ENCODE measurements at regions not wholly inside any gene's neighbourhood (a gene's known extent, or its start where the extent isn't known, plus 50 kb on each side); places are given as distances from the start of the nearest gene placed in this dataset.

GRCh38 chr4:28269426-28269825 lies 1408.8 kb downstream of the STIM2 start:
- no peaks in the 10 kb centered on the region for H3K27me3 Mint-ChIP-seq
- no peak for TF ChIP-seq CTCF (IDR thresholded peaks at IDR 0.05)
- no peak for DNase-seq
- intact Hi-C loops (cut with DNase I, micrococcal nuclease): no loop called here
- H3K4me3 Mint-ChIP-seq: no peak overlapping the region
- ChIA-PET CTCF (no interaction called here), POLR2A (no interaction called here)
- Histone ChIP-seq H3K4me1 (ENCODE audit: insufficient read depth, low read length) (no peaks in the 10 kb centered on the region), H3K9me3 (ENCODE audit: control insufficient read depth in 1 of 2, insufficient read depth in 1 of 2, low read length in 2 of 2) (peaks cover 0 to 3% of the 10 kb centered on the region in 2 experiments), H3K36me3 (ENCODE audit: insufficient read depth, low read length) (no peaks in the 10 kb centered on the region), H3K27ac (ENCODE audit: low read depth in 1 of 2, low read length in 2 of 2) (no peak overlapping the region), H3K4me3 (ENCODE audit: low read length) (no peak overlapping the region), H3K27me3 (ENCODE audit: control insufficient read depth in 1 of 2, insufficient read depth in 2 of 2, low read length in 2 of 2) (no peaks in the 10 kb centered on the region)
- H3K36me3 Mint-ChIP-seq (ENCODE audit: low read depth): no peaks in the 10 kb centered on the region
- ATAC-seq (ENCODE audit: poor library complexity): no peak
- peaks cover 12% of the 10 kb centered on the region for H3K9me3 Mint-ChIP-seq
- H3K4me1 Mint-ChIP-seq (ENCODE audit: low read depth): no peaks in the 10 kb centered on the region
- H3K27ac Mint-ChIP-seq: no peak overlapping the region

DNA sequence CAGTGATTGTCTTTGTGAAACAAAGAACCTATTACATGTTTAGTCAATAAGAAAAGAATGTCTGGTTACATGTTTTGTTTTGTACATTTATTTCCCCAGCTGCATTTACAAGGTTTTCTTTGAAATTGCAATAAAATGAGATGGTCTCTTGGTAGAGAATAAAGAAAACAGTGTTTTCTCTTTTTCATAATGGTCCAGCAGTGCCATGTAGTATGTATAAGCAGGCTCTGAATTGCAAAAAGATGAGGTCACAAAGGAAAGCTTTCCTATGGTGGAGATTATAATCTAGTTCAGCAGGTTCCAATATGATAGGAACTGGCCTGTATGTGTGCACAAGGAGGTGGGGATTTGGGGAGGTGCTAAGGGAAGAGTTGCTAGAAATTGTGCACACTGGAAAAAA lies 1417.3 kb downstream of the STIM2 start:
- Histone ChIP-seq H3K27me3 (ENCODE audit: control insufficient read depth in 1 of 2, insufficient read depth in 2 of 2, low read length in 2 of 2) (no peaks in the 10 kb centered on the region), H3K9me3 (ENCODE audit: control insufficient read depth in 1 of 2, insufficient read depth in 1 of 2, low read length in 2 of 2) (peaks cover 0 to 6% of the 10 kb centered on the region in 2 experiments), H3K36me3 (ENCODE audit: insufficient read depth, low read length) (no peaks in the 10 kb centered on the region), H3K27ac (ENCODE audit: low read depth in 1 of 2, low read length in 2 of 2) (no peak overlapping the region), H3K4me3 (ENCODE audit: low read length) (no peak overlapping the region), H3K4me1 (ENCODE audit: insufficient read depth, low read length) (no peaks in the 10 kb centered on the region)
- CTCF ChIA-PET: no interaction called here
- POLR2A ChIA-PET: no interaction called here
- Mint-ChIP-seq H3K27me3 (no peaks in the 10 kb centered on the region), H3K27ac (no peak overlapping the region), H3K4me1 (ENCODE audit: low read depth) (no peaks in the 10 kb centered on the region), H3K9me3 (peaks cover 12% of the 10 kb centered on the region), H3K36me3 (ENCODE audit: low read depth) (no peaks in the 10 kb centered on the region), H3K4me3 (no peak overlapping the region)
- TF ChIP-seq CTCF (IDR thresholded peaks at IDR 0.05): no peak
- intact Hi-C loops (cut with DNase I, micrococcal nuclease): no loop called here
- DNase-seq: no peak
- no peak for ATAC-seq (ENCODE audit: poor library complexity)

DNA sequence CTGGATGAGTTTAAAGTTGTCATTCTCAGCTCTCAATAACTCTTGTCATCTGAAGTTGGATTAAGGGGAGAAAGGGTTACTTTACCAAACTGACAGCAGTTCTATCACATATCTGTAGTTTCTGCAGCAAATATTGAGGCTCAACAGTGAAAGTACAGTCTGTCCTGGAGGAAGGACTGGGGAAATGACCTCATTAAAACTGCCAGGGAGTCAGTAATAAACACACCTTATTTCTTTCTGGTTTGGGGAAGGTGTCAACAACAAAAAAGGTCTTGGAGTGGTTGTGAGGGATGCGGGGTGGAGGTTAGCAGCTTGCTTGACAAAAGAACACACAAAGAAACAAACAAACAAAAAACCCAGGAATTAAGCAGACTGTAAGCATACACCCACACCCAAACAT lies 1418.0 kb downstream of the STIM2 start:
- Mint-ChIP-seq H3K9me3 (peaks cover 11% of the 10 kb centered on the region), H3K27ac (no peak overlapping the region), H3K36me3 (ENCODE audit: low read depth) (no peaks in the 10 kb centered on the region), H3K4me3 (no peak overlapping the region), H3K27me3 (no peaks in the 10 kb centered on the region), H3K4me1 (ENCODE audit: low read depth) (no peaks in the 10 kb centered on the region)
- no peak for DNase-seq
- H3K4me3 ChIP-seq (ENCODE audit: low read length): no peak overlapping the region
- no peak for TF ChIP-seq CTCF (IDR thresholded peaks at IDR 0.05)
- no peaks in the 10 kb centered on the region for H3K4me1 ChIP-seq (ENCODE audit: insufficient read depth, low read length)
- CTCF ChIA-PET: no interaction called here
- H3K27me3 ChIP-seq (ENCODE audit: control insufficient read depth in 1 of 2, insufficient read depth in 2 of 2, low read length in 2 of 2): no peaks in the 10 kb centered on the region
- H3K27ac ChIP-seq (ENCODE audit: low read depth in 1 of 2, low read length in 2 of 2): no peak overlapping the region
- no peak for ATAC-seq (ENCODE audit: poor library complexity)
- no peaks in the 10 kb centered on the region for H3K36me3 ChIP-seq (ENCODE audit: insufficient read depth, low read length)
- intact Hi-C loops (cut with DNase I, micrococcal nuclease): no loop called here
- POLR2A ChIA-PET: no interaction called here
- peaks cover 0 to 6% of the 10 kb centered on the region in 2 experiments for H3K9me3 ChIP-seq (ENCODE audit: control insufficient read depth in 1 of 2, insufficient read depth in 1 of 2, low read length in 2 of 2)

All from CD4-positive, alpha-beta T cell (primary cell).